Gastrocnemius medialis (tissue), 4 donors: ENCODE measurements at regions not wholly inside any gene's neighbourhood (a gene's known extent, or its start where the extent isn't known, plus 50 kb on each side); places are given as distances from the start of the nearest gene placed in this dataset.

Experiments
- ATAC-seq, 2 donors: fragments of 150-250 bp; one replicate each; pipeline ENCODE4 v1.9.1; 2016
- DNase-seq, 2 donors: peaks; one replicate each; pipeline ENCODE4 v3.0.0-alpha.2; 2019
- H3K27ac ChIP-seq, 4 donors: fragments of 200-600 bp; sonication (generic); 1 replicate in 1 of 4; 2 replicates in 3 of 4; pipeline ENCODE4 v1.5.1; 2016 to 2018; ENCODE audit warnings: mild to moderate bottlenecking in 2 of 4, moderate library complexity in 1 of 4
- H3K27me3 ChIP-seq, 3 donors: fragments of 200-600 bp; sonication (generic) in 2 of 3; 1 replicate in 1 of 3; 2 replicates in 2 of 3; pipeline versions ENCODE4 v1.5.1 to v1.6.0; 2016 to 2019; ENCODE audit warnings: mild to moderate bottlenecking in 1 of 3, moderate library complexity in 1 of 3
- H3K36me3 ChIP-seq, 2 donors: fragments of 200-600 bp; sonication (generic) in 1 of 2; one replicate each; pipeline ENCODE4 v1.5.1; 2017 to 2018
- H3K4me1 ChIP-seq, 2 donors: fragments of 200-600 bp; sonication (generic) in 1 of 2; one replicate each; pipeline ENCODE4 v1.5.1; 2016 to 2017; ENCODE audit warnings: mild to moderate bottlenecking in 2 of 2
- H3K4me3 ChIP-seq, 4 donors: fragments of 200-600 bp; sonication (generic) in 3 of 4; 1 replicate in 1 of 4; 2 replicates in 3 of 4; pipeline ENCODE4 v1.5.1; 2016 to 2019; ENCODE audit warnings: mild to moderate bottlenecking in 2 of 4
- H3K9me3 ChIP-seq, 3 donors: fragments of 200-600 bp; sonication (generic) in 2 of 3; 1 replicate in 1 of 3; 2 replicates in 2 of 3; pipeline ENCODE4 v1.5.1; 2016 to 2019
- POLR2A ChIP-seq, 2 donors: fragments of 450-650 bp; IDR thresholded peaks; one replicate each; pipeline ENCODE4 v1.6.1; 2017; ENCODE audit warnings: antibody characterized with exemption in 2 of 2, mild to moderate bottlenecking in 2 of 2, moderate library complexity in 2 of 2
- in situ Hi-C, 4 donors: fragments of 200-750 bp; cut with MboI; loops; one replicate each; pipeline versions ENCODE4 v1.15.0 to v1.8.0; 2017; ENCODE audit warnings: low sequenced_read_pairs in 4 of 4
- intact Hi-C: fragments of 100-400 bp; cut with DNase I; formaldehyde crosslinking; loops from one replicate; pipeline ENCODE4 v1.15.1; 2023; ENCODE audit warnings: low total_unique reads
- TF ChIP-seq, protein P1 (sequence below), 5 experiments: fragments of 450-650 bp in 3 of 5; fragments of 200-600 bp in 2 of 5; sonication (generic) in 2 of 5; IDR thresholded peaks in 4 of 5; conservative IDR thresholded peaks in 1 of 5; 1 replicate in 4 of 5; 2 replicates in 1 of 5; pipeline ENCODE4 v1.5.1; 2016 to 2019; ENCODE audit warnings: antibody characterized with exemption in 5 of 5, mild to moderate bottlenecking in 3 of 5, moderate library complexity in 3 of 5

- in situ Hi-C loops = no loop called here
Observed at GRCh38 chr20:39130627-39131026, 168.5 kb downstream of the DHX35 start.

DNA sequence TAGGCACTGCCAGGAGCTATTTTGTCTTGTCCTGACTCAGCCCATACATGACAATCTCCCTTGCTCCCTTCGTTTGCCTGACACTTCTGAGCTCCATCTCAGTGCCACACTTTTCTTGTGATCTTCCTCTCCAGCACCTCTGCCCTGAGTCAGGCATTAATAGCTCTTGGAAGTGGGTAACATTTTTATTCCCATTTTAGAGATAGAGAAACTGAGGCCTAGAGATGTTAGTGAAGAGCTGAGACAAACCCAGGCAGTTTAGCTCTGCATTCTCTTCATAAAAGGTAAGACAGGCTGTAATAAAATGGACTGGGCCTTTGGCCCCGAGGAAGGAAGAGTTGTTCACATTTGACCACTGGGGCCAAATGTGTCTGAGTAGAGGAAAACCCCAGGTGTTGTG lies 167.4 kb downstream of the DHX35 start:
- ATAC-seq = no peak
- no peak overlapping the region for H3K27ac ChIP-seq
- H3K4me3 ChIP-seq = no peak overlapping the region
- H3K9me3 ChIP-seq = no peaks in the 10 kb centered on the region
- H3K27me3 ChIP-seq = no peaks in the 10 kb centered on the region
- no peaks in the 10 kb centered on the region for H3K36me3 ChIP-seq
- in situ Hi-C loops (no loop called here), intact Hi-C loops (no loop called here)
- no peaks in the 10 kb centered on the region for H3K4me1 ChIP-seq
- TF ChIP-seq, protein P1, sequence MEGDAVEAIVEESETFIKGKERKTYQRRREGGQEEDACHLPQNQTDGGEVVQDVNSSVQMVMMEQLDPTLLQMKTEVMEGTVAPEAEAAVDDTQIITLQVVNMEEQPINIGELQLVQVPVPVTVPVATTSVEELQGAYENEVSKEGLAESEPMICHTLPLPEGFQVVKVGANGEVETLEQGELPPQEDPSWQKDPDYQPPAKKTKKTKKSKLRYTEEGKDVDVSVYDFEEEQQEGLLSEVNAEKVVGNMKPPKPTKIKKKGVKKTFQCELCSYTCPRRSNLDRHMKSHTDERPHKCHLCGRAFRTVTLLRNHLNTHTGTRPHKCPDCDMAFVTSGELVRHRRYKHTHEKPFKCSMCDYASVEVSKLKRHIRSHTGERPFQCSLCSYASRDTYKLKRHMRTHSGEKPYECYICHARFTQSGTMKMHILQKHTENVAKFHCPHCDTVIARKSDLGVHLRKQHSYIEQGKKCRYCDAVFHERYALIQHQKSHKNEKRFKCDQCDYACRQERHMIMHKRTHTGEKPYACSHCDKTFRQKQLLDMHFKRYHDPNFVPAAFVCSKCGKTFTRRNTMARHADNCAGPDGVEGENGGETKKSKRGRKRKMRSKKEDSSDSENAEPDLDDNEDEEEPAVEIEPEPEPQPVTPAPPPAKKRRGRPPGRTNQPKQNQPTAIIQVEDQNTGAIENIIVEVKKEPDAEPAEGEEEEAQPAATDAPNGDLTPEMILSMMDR (IDR thresholded peaks at IDR 0.05 in 4 of 5, conservative IDR thresholded peaks at IDR 0.05 in 1 of 5) = no peak
- no peak for DNase-seq

More at GRCh38 chr20:39130627-39131026, 168.5 kb downstream of the DHX35 start:
- Histone ChIP-seq H3K36me3 (no peaks in the 10 kb centered on the region), H3K9me3 (no peaks in the 10 kb centered on the region), H3K4me3 (no peak overlapping the region), H3K4me1 (no peaks in the 10 kb centered on the region), H3K27ac (no peak overlapping the region), H3K27me3 (no peaks in the 10 kb centered on the region)
- ATAC-seq (no peak), DNase-seq (no peak)
- intact Hi-C loops = no loop called here
- TF ChIP-seq, protein P1 (IDR thresholded peaks at IDR 0.05 in 4 of 5, conservative IDR thresholded peaks at IDR 0.05 in 1 of 5) = no peak
- TF ChIP-seq POLR2A (IDR thresholded peaks at IDR 0.05) = no peak

GRCh38 chr20:39124064-39124463 lies 161.9 kb downstream of the DHX35 start:
- Histone ChIP-seq H3K4me3 (no peak overlapping the region), H3K27ac (no peak overlapping the region), H3K27me3 (no peaks in the 10 kb centered on the region), H3K36me3 (no peaks in the 10 kb centered on the region), H3K9me3 (no peaks in the 10 kb centered on the region), H3K4me1 (no peaks in the 10 kb centered on the region)
- DNase-seq = no peak
- in situ Hi-C loops = no loop called here
- TF ChIP-seq, protein P1 (IDR thresholded peaks at IDR 0.05 in 4 of 5, conservative IDR thresholded peaks at IDR 0.05 in 1 of 5) = no peak
- TF ChIP-seq POLR2A (IDR thresholded peaks at IDR 0.05) = no peak
- no peak for ATAC-seq
- intact Hi-C loops = no loop called here

- Histone ChIP-seq H3K27ac (no peak overlapping the region), H3K36me3 (no peaks in the 10 kb centered on the region), H3K27me3 (no peaks in the 10 kb centered on the region), H3K4me3 (no peak overlapping the region), H3K9me3 (no peaks in the 10 kb centered on the region), H3K4me1 (no peaks in the 10 kb centered on the region)
- in situ Hi-C loops = no loop called here
- TF ChIP-seq POLR2A (IDR thresholded peaks at IDR 0.05) = no peak
- TF ChIP-seq, protein P1 (IDR thresholded peaks at IDR 0.05 in 4 of 5, conservative IDR thresholded peaks at IDR 0.05 in 1 of 5) = no peak
- no peak for ATAC-seq
- intact Hi-C loops = no loop called here
- DNase-seq = no peak
Observed at GRCh38 chr20:39123185-39123557, 161.0 kb downstream of the DHX35 start.

DNA sequence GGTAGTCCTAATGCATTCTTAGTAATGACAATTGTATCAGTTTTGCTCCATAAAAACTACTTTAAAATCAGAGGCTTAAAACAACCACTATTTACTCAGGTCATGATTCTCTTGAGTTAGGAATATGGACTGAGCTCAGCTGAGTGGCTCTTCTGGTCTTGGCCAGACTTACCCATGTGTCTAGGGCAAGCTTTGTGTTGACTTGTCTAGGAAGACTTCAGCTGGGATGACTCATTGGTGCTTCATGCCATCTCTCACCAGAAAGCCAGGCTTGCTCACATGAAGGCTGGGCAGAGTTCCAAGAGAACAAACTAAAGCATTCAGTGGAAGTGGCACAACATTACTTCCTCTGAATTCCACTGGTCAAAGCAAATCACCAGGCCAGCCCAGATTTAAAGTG lies 155.3 kb downstream of the DHX35 start:
- H3K27ac ChIP-seq = no peak overlapping the region
- no peaks in the 10 kb centered on the region for H3K36me3 ChIP-seq
- DNase-seq (no peak), ATAC-seq (peak in 1 of 2 donors; percentile 52)
- H3K4me3 ChIP-seq = no peak overlapping the region
- no peak for TF ChIP-seq POLR2A (IDR thresholded peaks at IDR 0.05)
- TF ChIP-seq, protein P1 (IDR thresholded peaks at IDR 0.05 in 4 of 5, conservative IDR thresholded peaks at IDR 0.05 in 1 of 5) = no peak
- peaks cover 0 to 5% of the 10 kb centered on the region in 2 donors for H3K4me1 ChIP-seq
- no peaks in the 10 kb centered on the region for H3K9me3 ChIP-seq
- no peaks in the 10 kb centered on the region for H3K27me3 ChIP-seq
- intact Hi-C loops = loop anchor here (10.0 kb wide), 1 partner anchor 147 kb away; no protein-coding TSS in a partner anchor
- in situ Hi-C loops = no loop called here
